Lower lobe of right lung (tissue), 2 donors: ENCODE measurements at regions not wholly inside any gene's neighbourhood (a gene's known extent, or its start where the extent isn't known, plus 50 kb on each side); places are given as distances from the start of the nearest gene placed in this dataset.

ENCODE experiments used
- ATAC-seq, 2 donors: fragments of 200-7000 bp; cut with Tn5 transposase; one replicate each; pipeline ENCODE4 v1.9.1; 2020 to 2022; ENCODE audit warnings: mild to moderate bottlenecking in 2 of 2, moderate library complexity in 2 of 2
- DNase-seq: peaks from one replicate; pipeline ENCODE4 v3.0.0-alpha.2; 2020
- H3K27ac ChIP-seq: fragments of 200-600 bp; one replicate; pipeline ENCODE4 v1.8.0; 2022
- H3K27me3 ChIP-seq: fragments of 200-600 bp; one replicate; pipeline ENCODE4 v1.8.0; 2022; ENCODE audit warnings: low read depth
- H3K36me3 ChIP-seq: fragments of 200-600 bp; one replicate; pipeline ENCODE4 v1.8.0; 2022; ENCODE audit warnings: mild to moderate bottlenecking
- H3K4me1 ChIP-seq: fragments of 200-600 bp; one replicate; pipeline ENCODE4 v1.8.0; 2022
- H3K4me3 ChIP-seq: fragments of 200-600 bp; one replicate; pipeline ENCODE4 v1.8.0; 2022; ENCODE audit warnings: mild to moderate bottlenecking
- H3K9me3 ChIP-seq: fragments of 200-600 bp; one replicate; pipeline ENCODE4 v1.8.0; 2022
- CTCF ChIP-seq: fragments of 200-600 bp; IDR thresholded peaks from one replicate; pipeline ENCODE4 v1.8.0; 2022; ENCODE audit warnings: antibody characterized with exemption, mild to moderate bottlenecking
- intact Hi-C: fragments of 100-400 bp; cut with DNase I; formaldehyde crosslinking; loops from one replicate; pipeline ENCODE4 v1.11.0; 2022
- donor health status: DM: no; HTN: yes; CAD: no; lungs with severe emphysema.

GRCh38 chr14:43207189-43207588, 1299.9 kb downstream of the FSCB start:
- H3K4me3 ChIP-seq = no peak overlapping the region
- DNase-seq (no peak), ATAC-seq (no peak)
- no peaks in the 10 kb centered on the region for H3K36me3 ChIP-seq
- no peak overlapping the region for H3K27ac ChIP-seq
- no peak for TF ChIP-seq CTCF
- no peaks in the 10 kb centered on the region for H3K4me1 ChIP-seq
- intact Hi-C loops = no loop called here
- no peaks in the 10 kb centered on the region for H3K9me3 ChIP-seq
- no peaks in the 10 kb centered on the region for H3K27me3 ChIP-seq

DNA sequence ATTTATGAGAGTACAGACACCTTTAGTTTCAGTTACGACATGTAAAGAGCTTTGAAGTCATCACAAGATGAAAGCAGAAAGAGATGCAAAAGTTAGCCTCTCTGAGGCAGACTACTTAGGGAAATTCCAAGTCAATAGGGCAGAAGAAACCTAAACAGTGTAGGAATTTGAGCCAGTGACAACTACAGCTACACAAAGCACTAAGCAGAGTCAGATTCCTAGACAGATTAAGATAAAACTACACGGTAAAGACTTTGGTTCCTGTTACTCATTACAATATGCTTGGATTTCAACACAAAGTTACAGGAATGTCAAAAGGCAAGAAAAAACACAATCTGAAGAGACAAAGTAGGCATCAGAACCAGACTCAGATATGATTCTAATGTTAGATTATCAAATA, 1302.3 kb downstream of the FSCB start:
- no peak overlapping the region for H3K4me3 ChIP-seq
- DNase-seq (no peak), ATAC-seq (no peak)
- H3K36me3 ChIP-seq = no peaks in the 10 kb centered on the region
- intact Hi-C loops = no loop called here
- no peak overlapping the region for H3K27ac ChIP-seq
- no peak for TF ChIP-seq CTCF
- no peaks in the 10 kb centered on the region for H3K27me3 ChIP-seq
- no peaks in the 10 kb centered on the region for H3K4me1 ChIP-seq
- H3K9me3 ChIP-seq = no peaks in the 10 kb centered on the region

DNA sequence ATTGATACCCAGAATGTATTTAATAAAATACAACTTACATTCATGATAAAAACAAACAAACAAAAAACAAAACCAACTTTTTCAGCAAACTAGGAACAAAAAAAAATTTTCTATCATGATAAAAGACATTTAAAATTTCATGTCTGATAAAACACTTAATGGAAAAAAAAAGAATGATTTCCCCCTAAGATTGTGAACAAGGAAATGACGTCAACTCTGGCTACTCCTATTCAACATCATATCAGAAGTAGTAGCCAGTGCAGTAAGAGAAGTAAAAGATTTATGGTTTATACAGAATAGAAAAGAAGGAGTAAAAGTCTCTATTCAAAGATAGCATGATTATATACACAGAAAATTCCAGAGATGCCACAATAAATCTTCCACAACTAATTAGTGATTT, 1306.6 kb downstream of the FSCB start:
- intact Hi-C loops = no loop called here
- ATAC-seq (no peak), DNase-seq (no peak)
- Histone ChIP-seq H3K27ac (no peak overlapping the region), H3K4me1 (no peaks in the 10 kb centered on the region), H3K27me3 (no peaks in the 10 kb centered on the region), H3K4me3 (no peak overlapping the region), H3K9me3 (no peaks in the 10 kb centered on the region), H3K36me3 (no peaks in the 10 kb centered on the region)
- no peak for TF ChIP-seq CTCF

DNA sequence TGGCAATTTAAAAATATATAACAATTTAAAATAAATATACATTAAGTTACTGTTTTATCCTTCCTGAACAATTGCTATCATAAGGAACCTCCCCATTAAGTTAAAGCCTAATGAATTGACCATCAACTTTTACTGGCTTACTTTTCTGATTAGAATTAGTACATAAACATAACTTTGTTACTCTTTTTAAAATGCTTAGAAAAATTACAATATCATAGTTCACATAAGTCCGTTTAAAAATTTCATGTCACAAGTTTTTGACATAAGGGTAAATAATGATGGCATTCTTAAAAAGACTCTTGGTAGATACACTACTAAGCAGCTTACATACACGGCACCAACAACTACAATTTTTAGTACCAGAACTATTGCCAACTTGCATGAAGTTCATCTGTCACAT, 1308.6 kb downstream of the FSCB start:
- Histone ChIP-seq H3K27ac (no peak overlapping the region), H3K4me3 (no peak overlapping the region), H3K9me3 (no peaks in the 10 kb centered on the region), H3K4me1 (no peaks in the 10 kb centered on the region), H3K36me3 (no peaks in the 10 kb centered on the region), H3K27me3 (no peaks in the 10 kb centered on the region)
- ATAC-seq (no peak), DNase-seq (no peak)
- intact Hi-C loops = no loop called here
- TF ChIP-seq CTCF = no peak

DNA sequence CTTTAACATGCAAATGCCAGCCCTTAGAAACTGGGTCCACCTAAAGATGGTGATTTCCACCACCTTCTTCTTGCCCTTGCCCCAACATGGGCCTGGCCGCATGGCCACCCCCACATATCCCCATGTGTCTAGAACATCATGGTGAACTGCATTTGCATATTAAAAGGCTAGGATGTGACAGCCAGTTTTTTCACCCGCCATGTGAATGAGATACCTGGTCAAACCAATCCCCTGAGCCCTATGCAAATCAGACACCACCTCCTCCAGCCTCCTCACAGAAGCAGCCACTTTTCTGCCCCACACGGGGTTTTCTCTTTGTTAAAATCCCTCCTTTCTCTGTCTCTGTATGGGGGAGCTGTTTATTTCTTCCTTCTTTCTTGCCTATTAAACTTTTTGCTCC, 1322.5 kb downstream of the FSCB start:
- DNase-seq (no peak), ATAC-seq (no peak)
- no peak for TF ChIP-seq CTCF
- no peak overlapping the region for H3K27ac ChIP-seq
- no peaks in the 10 kb centered on the region for H3K27me3 ChIP-seq
- intact Hi-C loops = no loop called here
- H3K4me1 ChIP-seq = no peaks in the 10 kb centered on the region
- no peaks in the 10 kb centered on the region for H3K9me3 ChIP-seq
- H3K36me3 ChIP-seq = no peaks in the 10 kb centered on the region
- no peak overlapping the region for H3K4me3 ChIP-seq

DNA sequence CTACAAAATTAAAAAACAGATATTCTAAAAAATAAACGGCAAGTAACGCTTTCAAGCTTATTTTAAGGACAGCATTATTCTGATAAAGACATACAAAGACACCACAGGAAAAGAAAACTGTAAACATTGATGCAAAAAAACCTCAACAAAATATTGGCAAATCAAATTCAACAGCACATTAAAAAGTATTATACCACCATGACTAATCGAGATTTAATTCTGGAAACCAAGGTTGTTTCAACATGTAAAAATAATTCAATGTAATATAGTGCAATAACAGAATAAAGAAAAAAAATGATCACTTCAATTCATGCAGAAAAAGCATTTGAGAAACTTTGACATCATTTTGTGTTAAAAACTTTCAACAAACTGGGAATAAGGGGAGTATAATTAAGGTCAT, 1323.2 kb downstream of the FSCB start:
- ATAC-seq = no peak
- TF ChIP-seq CTCF = no peak
- no peak for DNase-seq
- intact Hi-C loops = no loop called here
- Histone ChIP-seq H3K27me3 (no peaks in the 10 kb centered on the region), H3K9me3 (no peaks in the 10 kb centered on the region), H3K36me3 (no peaks in the 10 kb centered on the region), H3K4me1 (no peaks in the 10 kb centered on the region), H3K4me3 (no peak overlapping the region), H3K27ac (no peak overlapping the region)
